ENCODE measurements at regions not wholly inside any gene's neighbourhood (a gene's known extent, or its start where the extent isn't known, plus 50 kb on each side); places are given as distances from the start of the nearest gene placed in this dataset.

DNA sequence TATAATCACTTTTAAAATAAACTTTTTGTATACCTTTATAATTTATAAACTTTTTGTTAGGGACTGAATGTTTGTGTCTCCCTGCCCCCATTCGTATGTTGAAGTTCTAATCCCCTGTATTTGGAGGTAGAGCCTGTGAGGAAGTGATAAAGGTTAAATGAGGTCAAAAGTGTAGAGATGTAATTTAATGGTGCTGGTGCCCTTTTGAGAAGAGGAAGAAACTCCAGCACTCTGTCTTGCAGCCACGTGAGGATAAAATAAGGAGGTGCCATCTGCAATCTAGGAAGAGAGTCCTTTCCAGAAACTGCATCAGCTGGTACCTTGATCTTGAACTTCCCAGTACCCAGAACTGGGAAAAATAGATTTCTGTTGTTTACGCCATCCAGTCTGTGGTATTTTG is 106.1 kb upstream of the RGMA start:
- TF ChIP-seq POLR2A (IDR thresholded peaks at IDR 0.05): no peak
- TF ChIP-seq, protein P1, sequence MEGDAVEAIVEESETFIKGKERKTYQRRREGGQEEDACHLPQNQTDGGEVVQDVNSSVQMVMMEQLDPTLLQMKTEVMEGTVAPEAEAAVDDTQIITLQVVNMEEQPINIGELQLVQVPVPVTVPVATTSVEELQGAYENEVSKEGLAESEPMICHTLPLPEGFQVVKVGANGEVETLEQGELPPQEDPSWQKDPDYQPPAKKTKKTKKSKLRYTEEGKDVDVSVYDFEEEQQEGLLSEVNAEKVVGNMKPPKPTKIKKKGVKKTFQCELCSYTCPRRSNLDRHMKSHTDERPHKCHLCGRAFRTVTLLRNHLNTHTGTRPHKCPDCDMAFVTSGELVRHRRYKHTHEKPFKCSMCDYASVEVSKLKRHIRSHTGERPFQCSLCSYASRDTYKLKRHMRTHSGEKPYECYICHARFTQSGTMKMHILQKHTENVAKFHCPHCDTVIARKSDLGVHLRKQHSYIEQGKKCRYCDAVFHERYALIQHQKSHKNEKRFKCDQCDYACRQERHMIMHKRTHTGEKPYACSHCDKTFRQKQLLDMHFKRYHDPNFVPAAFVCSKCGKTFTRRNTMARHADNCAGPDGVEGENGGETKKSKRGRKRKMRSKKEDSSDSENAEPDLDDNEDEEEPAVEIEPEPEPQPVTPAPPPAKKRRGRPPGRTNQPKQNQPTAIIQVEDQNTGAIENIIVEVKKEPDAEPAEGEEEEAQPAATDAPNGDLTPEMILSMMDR (IDR thresholded peaks at IDR 0.05): no peak
